ENCODE measurements at regions not wholly inside any gene's neighbourhood (a gene's known extent, or its start where the extent isn't known, plus 50 kb on each side); places are given as distances from the start of the nearest gene placed in this dataset.
A peak's percentile ranks its signal among the peaks of the same experiment; 100 is the strongest.

DNA sequence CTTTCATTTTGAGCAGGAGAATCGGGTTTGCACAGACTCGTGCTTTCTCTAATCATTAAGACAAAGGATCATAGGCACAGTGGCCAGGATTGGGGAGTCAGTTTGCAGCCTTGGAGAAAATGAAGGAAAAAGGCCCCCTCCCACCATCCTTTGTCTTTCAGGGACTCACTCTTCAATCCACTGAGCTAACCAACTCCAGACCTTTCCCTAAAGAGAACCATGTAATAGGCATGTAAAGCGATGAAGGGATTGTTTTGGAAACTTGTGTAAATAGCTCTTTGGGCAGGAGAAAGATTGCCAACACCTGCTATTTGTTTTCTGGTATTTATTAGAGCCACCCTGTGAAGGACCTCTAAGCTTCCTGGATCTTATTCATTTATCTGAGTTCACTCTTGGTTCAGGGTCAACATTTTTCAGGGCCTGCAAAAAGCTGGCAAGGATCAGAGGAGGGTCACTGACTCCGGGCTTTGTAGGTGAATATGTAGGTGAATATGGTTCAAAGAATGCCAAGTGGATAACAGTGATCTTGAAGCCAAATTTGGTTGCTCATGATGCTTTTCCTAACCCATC, 192.6 kb upstream of the FGGY start:
- H3K27me3 Mint-ChIP-seq (ENCODE audit: insufficient read depth, unreplicated experiment) = no peaks in the 10 kb centered on the region
- no peak overlapping the region for H3K27ac Mint-ChIP-seq (ENCODE audit: low read depth, unreplicated experiment)
- intact Hi-C loops (cut with micrococcal nuclease) = no loop called here
- TF ChIP-seq, protein P1, sequence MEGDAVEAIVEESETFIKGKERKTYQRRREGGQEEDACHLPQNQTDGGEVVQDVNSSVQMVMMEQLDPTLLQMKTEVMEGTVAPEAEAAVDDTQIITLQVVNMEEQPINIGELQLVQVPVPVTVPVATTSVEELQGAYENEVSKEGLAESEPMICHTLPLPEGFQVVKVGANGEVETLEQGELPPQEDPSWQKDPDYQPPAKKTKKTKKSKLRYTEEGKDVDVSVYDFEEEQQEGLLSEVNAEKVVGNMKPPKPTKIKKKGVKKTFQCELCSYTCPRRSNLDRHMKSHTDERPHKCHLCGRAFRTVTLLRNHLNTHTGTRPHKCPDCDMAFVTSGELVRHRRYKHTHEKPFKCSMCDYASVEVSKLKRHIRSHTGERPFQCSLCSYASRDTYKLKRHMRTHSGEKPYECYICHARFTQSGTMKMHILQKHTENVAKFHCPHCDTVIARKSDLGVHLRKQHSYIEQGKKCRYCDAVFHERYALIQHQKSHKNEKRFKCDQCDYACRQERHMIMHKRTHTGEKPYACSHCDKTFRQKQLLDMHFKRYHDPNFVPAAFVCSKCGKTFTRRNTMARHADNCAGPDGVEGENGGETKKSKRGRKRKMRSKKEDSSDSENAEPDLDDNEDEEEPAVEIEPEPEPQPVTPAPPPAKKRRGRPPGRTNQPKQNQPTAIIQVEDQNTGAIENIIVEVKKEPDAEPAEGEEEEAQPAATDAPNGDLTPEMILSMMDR (IDR thresholded peaks at IDR 0.05; ENCODE audit: unreplicated experiment) = no peak
- CTCF ChIA-PET = no interaction called here
- POLR2A ChIA-PET = interaction anchor here (0.8 kb wide), 1 partner anchor 10 kb away, joined by 4 read pairs; no protein-coding TSS in a partner anchor
- no peaks in the 10 kb centered on the region for H3K36me3 Mint-ChIP-seq (ENCODE audit: insufficient read depth, unreplicated experiment)
- no peak for DNase-seq (ENCODE audit: unreplicated experiment)
- no peaks in the 10 kb centered on the region for H3K9me3 Mint-ChIP-seq (ENCODE audit: unreplicated experiment)
- BruUV-seq (replicated peaks) = no TSS peak
- H3K4me3 Mint-ChIP-seq (ENCODE audit: unreplicated experiment) = no peak overlapping the region
- H3K4me1 Mint-ChIP-seq (ENCODE audit: insufficient read depth, unreplicated experiment) = peaks cover 8% of the 10 kb centered on the region

DNA sequence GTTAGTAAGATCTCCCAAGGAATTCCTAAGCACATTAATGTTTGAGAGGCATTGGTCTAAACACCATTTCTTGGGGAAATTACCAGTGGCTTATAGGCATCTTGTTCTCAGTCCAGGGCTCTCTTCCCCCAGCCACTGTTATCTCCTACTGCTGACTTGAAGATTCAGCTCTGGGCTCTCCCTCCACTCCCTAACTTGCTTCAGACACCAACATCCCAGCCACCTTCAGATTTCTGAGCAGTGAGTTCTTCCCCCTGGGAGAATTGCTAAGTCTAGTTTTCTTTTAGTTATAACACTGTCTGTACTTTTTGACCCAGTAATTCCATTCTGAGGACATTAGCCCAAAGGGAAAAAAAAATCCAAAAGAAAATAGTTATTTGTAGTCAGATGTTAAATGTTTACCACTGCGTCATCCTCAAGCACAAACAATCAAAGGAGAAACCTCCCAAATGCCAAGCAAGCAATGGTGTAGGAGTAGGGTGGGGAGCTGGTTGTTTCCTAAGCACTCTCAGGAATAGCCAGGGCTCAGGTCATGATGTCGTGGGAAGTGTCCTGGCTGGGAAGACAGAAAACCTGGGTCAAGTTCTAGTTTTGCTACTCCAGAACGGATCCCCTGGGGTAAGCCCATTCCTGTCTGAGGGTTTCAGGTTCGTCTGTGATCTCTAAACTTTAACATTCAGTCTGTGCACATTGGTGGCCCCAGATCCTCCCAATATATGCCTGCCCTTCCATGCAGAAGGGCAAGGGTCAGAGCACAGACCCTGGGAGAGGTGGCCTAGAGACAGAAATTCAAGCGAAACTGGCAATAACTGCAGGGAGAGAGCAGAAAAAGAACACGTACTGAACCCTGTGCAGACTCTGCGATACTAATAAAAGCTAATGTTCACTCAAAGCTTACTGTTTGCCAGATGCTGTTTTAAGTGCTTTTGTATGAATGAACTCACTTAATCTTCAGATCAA, 191.1 kb upstream of the FGGY start:
- TF ChIP-seq, protein P1 (IDR thresholded peaks at IDR 0.05; ENCODE audit: unreplicated experiment) = no peak
- Mint-ChIP-seq H3K36me3 (ENCODE audit: insufficient read depth, unreplicated experiment) (no peaks in the 10 kb centered on the region), H3K27ac (ENCODE audit: low read depth, unreplicated experiment) (no peak overlapping the region), H3K9me3 (ENCODE audit: unreplicated experiment) (no peaks in the 10 kb centered on the region), H3K4me1 (ENCODE audit: insufficient read depth, unreplicated experiment) (peaks cover 8% of the 10 kb centered on the region), H3K27me3 (ENCODE audit: insufficient read depth, unreplicated experiment) (no peaks in the 10 kb centered on the region), H3K4me3 (ENCODE audit: unreplicated experiment) (no peak overlapping the region)
- no TSS peak for BruUV-seq (replicated peaks)
- ChIA-PET CTCF (interaction anchor here (0.6 kb wide), 1 partner anchor 136 kb away, joined by 3 read pairs; no protein-coding TSS in a partner anchor), POLR2A (interaction anchor here (0.7 to 1.7 kb wide), 2 partner anchors 31 to 445 kb away, joined by 3 to 6 read pairs; no protein-coding TSS in a partner anchor)
- no peak for DNase-seq (ENCODE audit: unreplicated experiment)
- intact Hi-C loops (cut with micrococcal nuclease) = no loop called here

DNA sequence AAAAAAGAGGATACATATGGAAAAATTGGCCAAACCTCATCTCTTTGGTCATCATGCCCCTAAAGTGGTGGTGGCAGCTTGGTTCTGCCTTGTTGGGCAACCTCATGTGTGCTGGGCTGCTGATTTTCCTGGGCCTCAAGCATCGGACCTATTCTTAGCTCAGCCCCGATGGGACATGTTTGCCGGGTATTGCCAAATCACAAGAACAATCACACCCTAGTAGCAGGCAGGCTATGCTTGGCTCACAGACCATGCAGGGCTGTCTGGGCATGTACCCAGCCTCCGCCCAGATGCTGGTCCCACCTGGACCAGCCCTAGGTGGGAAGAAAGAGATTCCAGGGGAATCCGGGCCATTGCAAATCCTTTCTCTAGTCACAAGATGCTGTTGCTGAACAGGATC, 189.4 kb upstream of the FGGY start:
- Mint-ChIP-seq H3K36me3 (ENCODE audit: insufficient read depth, unreplicated experiment) (no peaks in the 10 kb centered on the region), H3K9me3 (ENCODE audit: unreplicated experiment) (no peaks in the 10 kb centered on the region), H3K4me3 (ENCODE audit: unreplicated experiment) (no peak overlapping the region), H3K4me1 (ENCODE audit: insufficient read depth, unreplicated experiment) (peaks cover 8% of the 10 kb centered on the region), H3K27ac (ENCODE audit: low read depth, unreplicated experiment) (peak overlapping the region; percentile 72), H3K27me3 (ENCODE audit: insufficient read depth, unreplicated experiment) (no peaks in the 10 kb centered on the region)
- TF ChIP-seq, protein P1 (IDR thresholded peaks at IDR 0.05; ENCODE audit: unreplicated experiment) = no peak
- POLR2A ChIA-PET = interaction anchor here (0.9 to 2.3 kb wide), 11 partner anchors 10 to 391 kb away, joined by 3 to 12 read pairs (median 5); no protein-coding TSS in a partner anchor
- CTCF ChIA-PET = interaction anchor here (0.6 to 1.1 kb wide), 3 partner anchors 12 to 830 kb away, joined by 3 to 5 read pairs (median 3); no protein-coding TSS in a partner anchor
- no TSS peak for BruUV-seq (replicated peaks)
- peak; percentile 91 for DNase-seq (ENCODE audit: unreplicated experiment)
- intact Hi-C loops (cut with micrococcal nuclease) = no loop called here

DNA sequence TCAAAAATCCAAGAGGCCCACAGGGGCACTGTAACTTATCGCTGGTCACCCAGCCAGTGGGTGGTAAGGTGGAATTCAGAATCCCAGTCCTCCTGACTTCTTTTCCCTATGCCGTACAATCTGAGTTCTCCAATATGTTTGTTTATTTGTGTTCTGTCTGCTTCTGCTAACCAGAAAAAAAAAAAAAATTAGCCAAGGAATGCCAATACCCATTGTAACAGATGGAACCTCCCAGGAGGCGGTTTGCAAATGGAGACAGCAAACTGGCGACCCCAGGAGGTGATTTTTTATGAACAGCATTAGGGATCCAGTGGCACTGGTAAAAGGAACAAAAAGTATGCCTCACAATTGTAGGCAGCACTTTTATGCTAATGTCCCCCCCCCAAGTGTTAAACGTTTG, 189.0 kb upstream of the FGGY start:
- ChIA-PET CTCF (interaction anchor here (0.6 to 1.1 kb wide), 5 partner anchors 12 to 830 kb away, joined by 3 to 5 read pairs (median 3); no protein-coding TSS in a partner anchor), POLR2A (interaction anchor here (0.6 to 2.3 kb wide), 15 partner anchors 11 to 390 kb away, joined by 3 to 12 read pairs (median 4); no protein-coding TSS in a partner anchor)
- intact Hi-C loops (cut with micrococcal nuclease) = no loop called here
- TF ChIP-seq, protein P1 (IDR thresholded peaks at IDR 0.05; ENCODE audit: unreplicated experiment) = no peak
- H3K27me3 Mint-ChIP-seq (ENCODE audit: insufficient read depth, unreplicated experiment) = no peaks in the 10 kb centered on the region
- no peaks in the 10 kb centered on the region for H3K36me3 Mint-ChIP-seq (ENCODE audit: insufficient read depth, unreplicated experiment)
- no peaks in the 10 kb centered on the region for H3K9me3 Mint-ChIP-seq (ENCODE audit: unreplicated experiment)
- no TSS peak for BruUV-seq (replicated peaks)
- H3K4me3 Mint-ChIP-seq (ENCODE audit: unreplicated experiment) = no peak overlapping the region
- peak overlapping the region; percentile 72 for H3K27ac Mint-ChIP-seq (ENCODE audit: low read depth, unreplicated experiment)
- peaks cover 8% of the 10 kb centered on the region for H3K4me1 Mint-ChIP-seq (ENCODE audit: insufficient read depth, unreplicated experiment)
- no peak for DNase-seq (ENCODE audit: unreplicated experiment)
